ENCODE measurements at regions not wholly inside any gene's neighbourhood (a gene's known extent, or its start where the extent isn't known, plus 50 kb on each side); places are given as distances from the start of the nearest gene placed in this dataset.

DNA sequence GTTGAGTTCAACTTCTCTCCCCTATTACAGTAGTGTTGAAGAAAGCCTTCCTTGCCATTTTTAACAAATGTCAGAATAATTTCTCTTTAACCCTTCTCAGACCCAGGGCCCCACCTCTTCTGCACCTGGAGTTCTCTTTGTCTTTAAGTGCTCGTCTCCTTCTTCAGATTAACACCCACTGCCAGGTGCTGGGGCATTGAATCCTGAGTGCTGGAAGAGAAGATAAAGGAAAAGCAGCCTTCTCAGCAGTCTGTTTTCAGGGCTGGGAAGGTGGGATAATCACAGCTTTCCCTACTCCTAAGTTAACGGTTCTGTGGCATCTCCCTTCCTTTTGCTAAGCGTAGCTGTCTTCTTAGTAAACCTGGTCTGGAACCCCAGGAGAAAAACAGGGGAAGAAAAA is 114.6 kb upstream of the TAB2 start:
- H3K27ac Mint-ChIP-seq (ENCODE audit: unreplicated experiment), result no peak overlapping the region
- H3K4me1 Mint-ChIP-seq (ENCODE audit: low read depth), result peaks cover 5% of the 10 kb centered on the region
- no peaks in the 10 kb centered on the region for H3K36me3 Mint-ChIP-seq (ENCODE audit: low read depth)
- no peak overlapping the region for H3K4me3 Mint-ChIP-seq (ENCODE audit: unreplicated experiment)
- TF ChIP-seq, protein P1, sequence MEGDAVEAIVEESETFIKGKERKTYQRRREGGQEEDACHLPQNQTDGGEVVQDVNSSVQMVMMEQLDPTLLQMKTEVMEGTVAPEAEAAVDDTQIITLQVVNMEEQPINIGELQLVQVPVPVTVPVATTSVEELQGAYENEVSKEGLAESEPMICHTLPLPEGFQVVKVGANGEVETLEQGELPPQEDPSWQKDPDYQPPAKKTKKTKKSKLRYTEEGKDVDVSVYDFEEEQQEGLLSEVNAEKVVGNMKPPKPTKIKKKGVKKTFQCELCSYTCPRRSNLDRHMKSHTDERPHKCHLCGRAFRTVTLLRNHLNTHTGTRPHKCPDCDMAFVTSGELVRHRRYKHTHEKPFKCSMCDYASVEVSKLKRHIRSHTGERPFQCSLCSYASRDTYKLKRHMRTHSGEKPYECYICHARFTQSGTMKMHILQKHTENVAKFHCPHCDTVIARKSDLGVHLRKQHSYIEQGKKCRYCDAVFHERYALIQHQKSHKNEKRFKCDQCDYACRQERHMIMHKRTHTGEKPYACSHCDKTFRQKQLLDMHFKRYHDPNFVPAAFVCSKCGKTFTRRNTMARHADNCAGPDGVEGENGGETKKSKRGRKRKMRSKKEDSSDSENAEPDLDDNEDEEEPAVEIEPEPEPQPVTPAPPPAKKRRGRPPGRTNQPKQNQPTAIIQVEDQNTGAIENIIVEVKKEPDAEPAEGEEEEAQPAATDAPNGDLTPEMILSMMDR (IDR thresholded peaks at IDR 0.05), result no peak
- peaks cover 8% of the 10 kb centered on the region for H3K9me3 Mint-ChIP-seq (ENCODE audit: low read depth)
- H3K27me3 Mint-ChIP-seq (ENCODE audit: low read depth), result no peaks in the 10 kb centered on the region
- DNase-seq (ENCODE audit: low spot score), result no peak

- peaks cover 5% of the 10 kb centered on the region for H3K9me3 Mint-ChIP-seq (ENCODE audit: low read depth)
- TF ChIP-seq, protein P1 (IDR thresholded peaks at IDR 0.05), result no peak
- H3K27ac Mint-ChIP-seq (ENCODE audit: unreplicated experiment), result no peak overlapping the region
- H3K36me3 Mint-ChIP-seq (ENCODE audit: low read depth), result no peaks in the 10 kb centered on the region
- H3K27me3 Mint-ChIP-seq (ENCODE audit: low read depth), result no peaks in the 10 kb centered on the region
- H3K4me1 Mint-ChIP-seq (ENCODE audit: low read depth), result peaks cover 5% of the 10 kb centered on the region
- DNase-seq (ENCODE audit: low spot score), result no peak
- no peak overlapping the region for H3K4me3 Mint-ChIP-seq (ENCODE audit: unreplicated experiment)
These were observed 114.0 kb upstream of the TAB2 start for GRCh38 chr6:149203509-149203908.

GRCh38 chr6:149208134-149208601 is 109.3 kb upstream of the TAB2 start:
- Mint-ChIP-seq H3K4me1 (ENCODE audit: low read depth) (peaks cover 6% of the 10 kb centered on the region), H3K27me3 (ENCODE audit: low read depth) (no peaks in the 10 kb centered on the region), H3K4me3 (ENCODE audit: unreplicated experiment) (no peak overlapping the region), H3K27ac (ENCODE audit: unreplicated experiment) (no peak overlapping the region), H3K9me3 (ENCODE audit: low read depth) (no peaks in the 10 kb centered on the region), H3K36me3 (ENCODE audit: low read depth) (no peaks in the 10 kb centered on the region)
- no peak for DNase-seq (ENCODE audit: low spot score)
- TF ChIP-seq, protein P1 (IDR thresholded peaks at IDR 0.05), result no peak

DNA sequence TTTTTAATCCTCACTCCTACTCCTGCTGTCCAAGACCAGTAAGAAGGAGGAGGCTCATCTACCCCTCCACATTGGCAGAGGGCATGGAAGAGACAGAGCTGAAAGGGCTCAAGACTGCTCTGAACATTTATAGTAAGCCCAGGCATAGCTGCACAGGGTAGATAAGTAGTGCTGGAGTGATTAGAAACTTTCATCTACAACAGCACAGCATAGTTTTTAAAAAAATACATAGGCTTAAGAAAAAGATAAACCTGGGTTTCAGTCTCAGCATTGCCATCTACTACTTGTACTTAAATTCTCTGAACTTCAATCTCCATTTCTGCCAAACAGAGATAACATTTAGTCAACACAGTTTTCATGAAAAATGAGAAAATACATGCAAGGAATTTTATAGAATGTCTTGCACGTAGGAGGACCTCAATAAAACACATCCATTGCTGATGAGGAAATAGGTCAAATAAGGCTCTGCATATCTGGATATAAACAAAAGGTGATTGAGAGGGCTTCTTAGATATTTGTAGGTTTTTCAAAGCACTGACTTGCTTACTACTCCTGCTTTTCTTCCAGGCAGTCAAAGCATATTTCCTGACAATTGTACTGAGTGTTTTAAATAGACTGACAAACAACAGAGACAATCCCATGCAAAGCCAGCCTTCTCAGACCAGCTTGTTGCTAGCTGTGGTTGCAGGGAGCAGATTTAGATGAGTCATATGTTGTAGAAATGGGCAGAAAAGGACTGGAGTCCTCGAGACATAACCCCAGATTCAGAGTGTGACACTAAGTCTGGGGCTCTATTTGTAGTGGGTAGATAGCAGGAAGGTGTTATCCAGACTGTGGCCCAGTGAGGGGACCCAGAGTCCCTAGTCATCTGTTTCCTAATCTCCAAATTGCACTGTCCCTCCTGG is 107.4 kb upstream of the TAB2 start:
- DNase-seq (ENCODE audit: low spot score), result no peak
- Mint-ChIP-seq H3K27me3 (ENCODE audit: low read depth) (no peaks in the 10 kb centered on the region), H3K9me3 (ENCODE audit: low read depth) (no peaks in the 10 kb centered on the region)

GRCh38 chr6:149211046-149211571 is 106.4 kb upstream of the TAB2 start:
- H3K4me1 Mint-ChIP-seq (ENCODE audit: low read depth), result peaks cover 6% of the 10 kb centered on the region
- no peak overlapping the region for H3K4me3 Mint-ChIP-seq (ENCODE audit: unreplicated experiment)
- H3K9me3 Mint-ChIP-seq (ENCODE audit: low read depth), result no peaks in the 10 kb centered on the region
- no peak for DNase-seq (ENCODE audit: low spot score)
- TF ChIP-seq, protein P1 (IDR thresholded peaks at IDR 0.05), result no peak
- no peak overlapping the region for H3K27ac Mint-ChIP-seq (ENCODE audit: unreplicated experiment)
- H3K27me3 Mint-ChIP-seq (ENCODE audit: low read depth), result no peaks in the 10 kb centered on the region
- no peaks in the 10 kb centered on the region for H3K36me3 Mint-ChIP-seq (ENCODE audit: low read depth)

More for the DNA sequence above, 107.4 kb upstream of the TAB2 start:
- Mint-ChIP-seq H3K4me1 (ENCODE audit: low read depth) (peaks cover 6% of the 10 kb centered on the region), H3K4me3 (ENCODE audit: unreplicated experiment) (no peak overlapping the region), H3K36me3 (ENCODE audit: low read depth) (no peaks in the 10 kb centered on the region), H3K27ac (ENCODE audit: unreplicated experiment) (no peak overlapping the region)
- TF ChIP-seq, protein P1 (IDR thresholded peaks at IDR 0.05), result no peak
